ENCODE measurements at regions not wholly inside any gene's neighbourhood (a gene's known extent, or its start where the extent isn't known, plus 50 kb on each side); places are given as distances from the start of the nearest gene placed in this dataset.

GRCh38 chr7:148472406-148472805, 118.2 kb upstream of the C7orf33 start:
- ATAC-seq (no peak), DNase-seq (no peak)
- TF ChIP-seq CTCF (IDR thresholded peaks at IDR 0.05) = no peak
- intact Hi-C loops (cut with DNase I) = no loop called here
- H3K4me1 ChIP-seq = no peaks in the 10 kb centered on the region
- H3K27ac ChIP-seq = no peak overlapping the region
- no peak overlapping the region for H3K4me3 ChIP-seq
- H3K27me3 ChIP-seq (ENCODE audit: low read depth) = no peaks in the 10 kb centered on the region
- no peaks in the 10 kb centered on the region for H3K9me3 ChIP-seq
- no peaks in the 10 kb centered on the region for H3K36me3 ChIP-seq

- Histone ChIP-seq H3K36me3 (no peaks in the 10 kb centered on the region), H3K27ac (no peak overlapping the region), H3K4me1 (no peaks in the 10 kb centered on the region), H3K4me3 (no peak overlapping the region), H3K27me3 (ENCODE audit: low read depth) (no peaks in the 10 kb centered on the region), H3K9me3 (no peaks in the 10 kb centered on the region)
- ATAC-seq (no peak), DNase-seq (no peak)
- intact Hi-C loops (cut with DNase I) = no loop called here
- TF ChIP-seq CTCF (IDR thresholded peaks at IDR 0.05) = no peak
Observed at GRCh38 chr7:148473703-148474480, 116.7 kb upstream of the C7orf33 start.

DNA sequence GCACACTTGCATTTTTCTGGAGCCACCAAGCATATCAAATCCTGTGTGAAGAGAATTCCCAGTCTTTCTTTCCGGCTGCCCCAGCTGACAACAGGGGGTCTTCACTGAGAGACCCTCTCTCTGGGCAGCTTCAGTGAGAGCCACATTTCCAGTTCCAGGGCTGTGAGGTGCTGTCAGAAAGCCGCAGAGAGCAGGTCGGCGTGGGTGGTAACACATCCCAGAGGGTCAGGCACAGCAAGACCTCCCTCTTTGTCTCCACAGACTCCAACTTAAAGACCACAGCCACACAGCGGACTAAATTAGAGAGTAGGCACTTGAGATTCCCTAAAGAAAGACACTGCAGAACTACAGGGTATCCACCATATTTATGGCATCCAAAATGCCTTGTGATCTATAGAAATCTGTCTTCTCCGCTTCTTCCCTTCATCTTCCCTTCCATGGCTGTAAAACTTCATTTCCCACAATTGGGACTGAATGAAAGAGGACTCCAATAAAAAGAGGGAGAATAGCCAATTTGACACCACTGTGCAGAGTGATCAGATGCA, 116.0 kb upstream of the C7orf33 start:
- Histone ChIP-seq H3K4me1 (no peaks in the 10 kb centered on the region), H3K4me3 (no peak overlapping the region), H3K36me3 (no peaks in the 10 kb centered on the region), H3K27ac (no peak overlapping the region), H3K9me3 (no peaks in the 10 kb centered on the region), H3K27me3 (ENCODE audit: low read depth) (no peaks in the 10 kb centered on the region)
- ATAC-seq (no peak), DNase-seq (no peak)
- intact Hi-C loops (cut with DNase I) = no loop called here
- no peak for TF ChIP-seq CTCF (IDR thresholded peaks at IDR 0.05)

GRCh38 chr7:148478551-148478950, 112.0 kb upstream of the C7orf33 start:
- TF ChIP-seq CTCF (IDR thresholded peaks at IDR 0.05) = no peak
- ATAC-seq = no peak
- DNase-seq = no peak
- no peak overlapping the region for H3K4me3 ChIP-seq
- no peaks in the 10 kb centered on the region for H3K9me3 ChIP-seq
- H3K4me1 ChIP-seq = no peaks in the 10 kb centered on the region
- intact Hi-C loops (cut with DNase I) = no loop called here
- no peaks in the 10 kb centered on the region for H3K36me3 ChIP-seq
- no peaks in the 10 kb centered on the region for H3K27me3 ChIP-seq (ENCODE audit: low read depth)
- H3K27ac ChIP-seq = no peak overlapping the region

- H3K27me3 ChIP-seq (ENCODE audit: low read depth) = no peaks in the 10 kb centered on the region
- H3K4me3 ChIP-seq = no peak overlapping the region
- TF ChIP-seq CTCF (IDR thresholded peaks at IDR 0.05) = no peak
- H3K4me1 ChIP-seq = no peaks in the 10 kb centered on the region
- ATAC-seq (no peak), DNase-seq (no peak)
- H3K36me3 ChIP-seq = no peaks in the 10 kb centered on the region
- intact Hi-C loops (cut with DNase I) = no loop called here
- H3K9me3 ChIP-seq = no peaks in the 10 kb centered on the region
- no peak overlapping the region for H3K27ac ChIP-seq
Observed at GRCh38 chr7:148480479-148481146, 110.0 kb upstream of the C7orf33 start.

All from lower lobe of right lung (tissue), 2 donors.